A549 (cell line): ENCODE measurements at regions not wholly inside any gene's neighbourhood (a gene's known extent, or its start where the extent isn't known, plus 50 kb on each side); places are given as distances from the start of the nearest gene placed in this dataset.
"Not testable (repeated sequence)": the region's sequence is repeated elsewhere in the genome, so short reads cannot be mapped to it uniquely, and the experiment has no call there.

Experiments used
- EP300 ChIP-seq, 2 experiments: fragments of >200 bp; sonication (Bioruptor Twin); formaldehyde crosslinking; IDR thresholded peaks; 2 replicates in 1 of 2; 3 replicates in 1 of 2; pipeline ENCODE4 v1.6.1; 2016 to 2017
- JUNB ChIP-seq: fragments of >200 bp; sonication (Bioruptor Twin); formaldehyde crosslinking; IDR thresholded peaks from 2 replicates; pipeline ENCODE4 v1.6.1; 2016
- KDM5A ChIP-seq: fragments of 200-600 bp; sonication (generic); IDR thresholded peaks from 2 replicates; pipeline ENCODE4 v1.6.1; 2016; ENCODE audit warnings: antibody characterized with exemption, mild to moderate bottlenecking
- MAZ ChIP-seq: fragments of 150-350 bp; IDR thresholded peaks from 2 replicates; pipeline ENCODE4 v1.6.1; 2014; ENCODE audit warnings: antibody characterized with exemption, low read depth, low read length, borderline replicate concordance
- MYC ChIP-seq: IDR thresholded peaks from 2 replicates; pipeline ENCODE4 v1.6.1; 2012; ENCODE audit warnings: mild to moderate bottlenecking, inconsistent platforms, low read length, improper control_type of control experiment, borderline replicate concordance
- NPAS2 ChIP-seq: fragments of 250-450 bp; sonication (Bioruptor Pico); IDR thresholded peaks from 2 replicates; pipeline ENCODE4 v1.8.0; 2022; ENCODE audit warnings: mild to moderate bottlenecking, moderate library complexity, borderline replicate concordance
- POLR2A ChIP-seq: IDR thresholded peaks from 2 replicates; pipeline ENCODE4 v1.6.1; 2012; ENCODE audit warnings: mild to moderate bottlenecking, low read length
- TP53 ChIP-seq: fragments of 250-450 bp; sonication (Bioruptor Pico); IDR thresholded peaks from 2 replicates; pipeline ENCODE4 v1.5.0; 2021; ENCODE audit warnings: mild to moderate bottlenecking, moderate library complexity
- ZSCAN20 ChIP-seq: fragments of 250-450 bp; sonication (Bioruptor Pico); IDR thresholded peaks from 2 replicates; pipeline ENCODE4 v1.8.0; 2022; ENCODE audit warnings: mild to moderate bottlenecking, moderate library complexity
- TF ChIP-seq, protein P1 (sequence below): fragments of >200 bp; sonication (Bioruptor Twin); formaldehyde crosslinking; IDR thresholded peaks from 3 replicates; pipeline ENCODE4 v1.5.1; 2016
- TF ChIP-seq, protein P2 (sequence below): IDR thresholded peaks from 2 replicates; pipeline ENCODE4 v1.6.1; 2012
- TF ChIP-seq, protein P3 (sequence below): fragments of 450-650 bp; IDR thresholded peaks from 2 replicates; pipeline ENCODE4 v1.6.1; 2014; ENCODE audit warnings: antibody characterized with exemption
- TF ChIP-seq, protein P4 (sequence below): fragments of 200-600 bp; sonication (generic); IDR thresholded peaks from 2 replicates; pipeline ENCODE4 v1.6.1; 2016; ENCODE audit warnings: antibody characterized with exemption, mild to moderate bottlenecking, moderate library complexity
- TF ChIP-seq, protein P5 (sequence below): IDR thresholded peaks from 2 replicates; pipeline ENCODE4 v1.6.1; 2012

DNA sequence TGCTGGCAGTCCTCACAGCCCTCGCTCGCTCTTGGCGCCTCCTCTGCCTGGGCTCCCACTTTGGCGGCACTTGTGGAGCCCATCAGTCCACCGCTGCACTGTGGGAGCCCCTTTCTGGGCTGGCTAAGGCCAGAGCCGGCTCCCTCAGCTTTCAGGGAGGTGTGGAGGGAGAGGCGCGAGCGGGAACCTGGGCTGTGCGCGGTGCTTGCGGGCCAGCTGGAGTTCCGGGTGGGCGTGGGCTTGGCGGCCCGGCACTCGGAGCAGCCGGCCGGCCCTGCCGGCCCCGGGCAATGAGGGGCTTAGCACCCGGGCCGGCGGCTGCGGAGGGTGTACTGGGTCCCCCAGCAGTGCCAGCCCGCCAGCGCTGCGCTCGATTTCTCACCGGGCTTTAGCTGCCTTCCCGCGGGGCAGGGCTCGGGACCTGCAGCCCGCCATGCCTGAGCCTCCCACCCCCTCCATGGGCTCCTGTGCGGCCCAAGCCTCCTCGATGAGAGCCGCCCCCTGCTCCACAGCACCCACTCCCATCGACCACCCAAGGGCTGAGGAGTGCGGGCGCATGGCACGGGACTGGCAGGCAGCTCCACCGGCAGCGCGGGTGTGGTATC, 120.4 kb downstream of the ESM1 start:
- TF ChIP-seq, protein P1, sequence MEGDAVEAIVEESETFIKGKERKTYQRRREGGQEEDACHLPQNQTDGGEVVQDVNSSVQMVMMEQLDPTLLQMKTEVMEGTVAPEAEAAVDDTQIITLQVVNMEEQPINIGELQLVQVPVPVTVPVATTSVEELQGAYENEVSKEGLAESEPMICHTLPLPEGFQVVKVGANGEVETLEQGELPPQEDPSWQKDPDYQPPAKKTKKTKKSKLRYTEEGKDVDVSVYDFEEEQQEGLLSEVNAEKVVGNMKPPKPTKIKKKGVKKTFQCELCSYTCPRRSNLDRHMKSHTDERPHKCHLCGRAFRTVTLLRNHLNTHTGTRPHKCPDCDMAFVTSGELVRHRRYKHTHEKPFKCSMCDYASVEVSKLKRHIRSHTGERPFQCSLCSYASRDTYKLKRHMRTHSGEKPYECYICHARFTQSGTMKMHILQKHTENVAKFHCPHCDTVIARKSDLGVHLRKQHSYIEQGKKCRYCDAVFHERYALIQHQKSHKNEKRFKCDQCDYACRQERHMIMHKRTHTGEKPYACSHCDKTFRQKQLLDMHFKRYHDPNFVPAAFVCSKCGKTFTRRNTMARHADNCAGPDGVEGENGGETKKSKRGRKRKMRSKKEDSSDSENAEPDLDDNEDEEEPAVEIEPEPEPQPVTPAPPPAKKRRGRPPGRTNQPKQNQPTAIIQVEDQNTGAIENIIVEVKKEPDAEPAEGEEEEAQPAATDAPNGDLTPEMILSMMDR: not testable (repeated sequence)
- not testable (repeated sequence) for TF ChIP-seq TP53 (CRISPR knock-in tag); KDM5A; EP300 (IDR thresholded peaks at IDR 0.05); MYC; JUNB; ZSCAN20; POLR2A; MAZ; NPAS2
- TF ChIP-seq, protein P2, sequence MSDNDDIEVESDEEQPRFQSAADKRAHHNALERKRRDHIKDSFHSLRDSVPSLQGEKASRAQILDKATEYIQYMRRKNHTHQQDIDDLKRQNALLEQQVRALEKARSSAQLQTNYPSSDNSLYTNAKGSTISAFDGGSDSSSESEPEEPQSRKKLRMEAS: not testable (repeated sequence)
- TF ChIP-seq, protein P3, sequence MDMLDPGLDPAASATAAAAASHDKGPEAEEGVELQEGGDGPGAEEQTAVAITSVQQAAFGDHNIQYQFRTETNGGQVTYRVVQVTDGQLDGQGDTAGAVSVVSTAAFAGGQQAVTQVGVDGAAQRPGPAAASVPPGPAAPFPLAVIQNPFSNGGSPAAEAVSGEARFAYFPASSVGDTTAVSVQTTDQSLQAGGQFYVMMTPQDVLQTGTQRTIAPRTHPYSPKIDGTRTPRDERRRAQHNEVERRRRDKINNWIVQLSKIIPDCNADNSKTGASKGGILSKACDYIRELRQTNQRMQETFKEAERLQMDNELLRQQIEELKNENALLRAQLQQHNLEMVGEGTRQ: not testable (repeated sequence)
- TF ChIP-seq, protein P4, sequence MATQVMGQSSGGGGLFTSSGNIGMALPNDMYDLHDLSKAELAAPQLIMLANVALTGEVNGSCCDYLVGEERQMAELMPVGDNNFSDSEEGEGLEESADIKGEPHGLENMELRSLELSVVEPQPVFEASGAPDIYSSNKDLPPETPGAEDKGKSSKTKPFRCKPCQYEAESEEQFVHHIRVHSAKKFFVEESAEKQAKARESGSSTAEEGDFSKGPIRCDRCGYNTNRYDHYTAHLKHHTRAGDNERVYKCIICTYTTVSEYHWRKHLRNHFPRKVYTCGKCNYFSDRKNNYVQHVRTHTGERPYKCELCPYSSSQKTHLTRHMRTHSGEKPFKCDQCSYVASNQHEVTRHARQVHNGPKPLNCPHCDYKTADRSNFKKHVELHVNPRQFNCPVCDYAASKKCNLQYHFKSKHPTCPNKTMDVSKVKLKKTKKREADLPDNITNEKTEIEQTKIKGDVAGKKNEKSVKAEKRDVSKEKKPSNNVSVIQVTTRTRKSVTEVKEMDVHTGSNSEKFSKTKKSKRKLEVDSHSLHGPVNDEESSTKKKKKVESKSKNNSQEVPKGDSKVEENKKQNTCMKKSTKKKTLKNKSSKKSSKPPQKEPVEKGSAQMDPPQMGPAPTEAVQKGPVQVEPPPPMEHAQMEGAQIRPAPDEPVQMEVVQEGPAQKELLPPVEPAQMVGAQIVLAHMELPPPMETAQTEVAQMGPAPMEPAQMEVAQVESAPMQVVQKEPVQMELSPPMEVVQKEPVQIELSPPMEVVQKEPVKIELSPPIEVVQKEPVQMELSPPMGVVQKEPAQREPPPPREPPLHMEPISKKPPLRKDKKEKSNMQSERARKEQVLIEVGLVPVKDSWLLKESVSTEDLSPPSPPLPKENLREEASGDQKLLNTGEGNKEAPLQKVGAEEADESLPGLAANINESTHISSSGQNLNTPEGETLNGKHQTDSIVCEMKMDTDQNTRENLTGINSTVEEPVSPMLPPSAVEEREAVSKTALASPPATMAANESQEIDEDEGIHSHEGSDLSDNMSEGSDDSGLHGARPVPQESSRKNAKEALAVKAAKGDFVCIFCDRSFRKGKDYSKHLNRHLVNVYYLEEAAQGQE: not testable (repeated sequence)
- TF ChIP-seq, protein P5, sequence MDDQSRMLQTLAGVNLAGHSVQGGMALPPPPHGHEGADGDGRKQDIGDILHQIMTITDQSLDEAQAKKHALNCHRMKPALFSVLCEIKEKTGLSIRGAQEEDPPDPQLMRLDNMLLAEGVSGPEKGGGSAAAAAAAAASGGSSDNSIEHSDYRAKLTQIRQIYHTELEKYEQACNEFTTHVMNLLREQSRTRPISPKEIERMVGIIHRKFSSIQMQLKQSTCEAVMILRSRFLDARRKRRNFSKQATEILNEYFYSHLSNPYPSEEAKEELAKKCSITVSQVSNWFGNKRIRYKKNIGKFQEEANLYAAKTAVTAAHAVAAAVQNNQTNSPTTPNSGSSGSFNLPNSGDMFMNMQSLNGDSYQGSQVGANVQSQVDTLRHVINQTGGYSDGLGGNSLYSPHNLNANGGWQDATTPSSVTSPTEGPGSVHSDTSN: not testable (repeated sequence)
